HK-2 (cell line): ENCODE measurements at regions not wholly inside any gene's neighbourhood (a gene's known extent, or its start where the extent isn't known, plus 50 kb on each side); places are given as distances from the start of the nearest gene placed in this dataset.
"Not testable (repeated sequence)": the region's sequence is repeated elsewhere in the genome, so short reads cannot be mapped to it uniquely, and the experiment has no call there.

Experiments used
- DNase-seq: peaks from one replicate; pipeline ENCODE4 v3.0.0-alpha.2; 2018; ENCODE audit not compliant: unreplicated experiment

DNA sequence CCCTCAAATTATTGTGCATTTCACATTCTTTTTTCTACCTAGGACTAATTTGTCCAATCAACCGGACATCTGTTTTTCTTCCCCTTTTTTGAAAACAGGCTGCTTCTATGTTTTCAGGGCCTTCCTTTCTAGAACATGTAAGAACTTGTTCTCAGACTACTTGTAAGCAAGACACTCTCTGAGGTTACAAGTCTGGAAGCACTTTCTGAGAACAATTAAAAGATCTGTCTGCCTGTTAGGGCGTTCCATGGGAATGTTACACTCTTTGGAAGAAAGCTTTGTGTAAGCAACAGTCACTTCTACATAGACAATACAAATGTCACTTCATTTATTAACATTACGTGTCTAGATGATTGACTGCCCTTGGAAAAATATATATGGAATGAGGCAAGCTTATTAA, 50.9 kb upstream of the HSPB3 start:
- no peak for DNase-seq

GRCh38 chr5:54403885-54404416, 51.5 kb upstream of the HSPB3 start:
- no peak for DNase-seq

- no peak for DNase-seq
These were observed 52.4 kb upstream of the HSPB3 start for GRCh38 chr5:54403121-54403520.

DNA sequence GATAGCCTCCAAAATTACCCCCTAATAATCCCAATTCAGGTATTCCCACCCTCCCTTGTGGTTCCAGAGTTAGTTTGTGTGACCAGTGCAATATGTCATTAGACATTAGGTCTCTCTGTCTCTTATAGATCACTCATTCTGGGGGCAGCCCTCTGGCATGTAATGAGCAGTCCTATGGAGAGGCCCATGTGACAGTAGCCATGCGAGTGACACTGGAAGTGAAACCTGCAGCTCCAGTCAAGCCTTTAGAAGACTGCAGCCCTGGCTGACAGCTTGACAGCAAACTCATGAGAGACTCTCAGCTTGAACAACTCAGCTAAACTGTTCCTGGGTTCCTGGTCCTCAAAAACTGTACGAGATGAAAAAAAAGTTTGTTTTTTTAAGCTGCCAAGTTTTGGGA, 54.0 kb upstream of the HSPB3 start:
- no peak for DNase-seq

DNA sequence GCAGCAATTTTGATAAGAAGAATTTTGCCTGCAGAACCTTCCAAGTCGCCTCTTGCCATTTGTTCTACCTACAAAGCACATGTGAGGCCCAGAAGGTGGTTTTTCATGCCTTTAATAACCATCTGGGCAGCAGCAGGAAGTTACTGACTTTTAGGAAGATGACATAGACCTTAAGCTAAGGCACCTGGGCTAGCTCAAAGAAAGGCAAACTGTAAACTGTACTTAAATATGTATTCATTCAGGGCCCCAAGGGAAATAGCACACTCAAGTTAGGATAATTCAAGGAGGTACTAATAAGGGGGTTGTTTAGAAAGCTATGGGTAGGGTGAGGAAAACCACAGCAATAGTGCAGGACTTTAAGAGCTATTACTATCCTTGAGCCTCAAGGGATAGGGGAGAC, 57.3 kb upstream of the HSPB3 start:
- DNase-seq = no peak

GRCh38 chr5:54397420-54397819, 58.1 kb upstream of the HSPB3 start:
- no peak for DNase-seq

- DNase-seq = not testable (repeated sequence)
These were observed 62.5 kb upstream of the HSPB3 start for GRCh38 chr5:54393007-54393406.

DNA sequence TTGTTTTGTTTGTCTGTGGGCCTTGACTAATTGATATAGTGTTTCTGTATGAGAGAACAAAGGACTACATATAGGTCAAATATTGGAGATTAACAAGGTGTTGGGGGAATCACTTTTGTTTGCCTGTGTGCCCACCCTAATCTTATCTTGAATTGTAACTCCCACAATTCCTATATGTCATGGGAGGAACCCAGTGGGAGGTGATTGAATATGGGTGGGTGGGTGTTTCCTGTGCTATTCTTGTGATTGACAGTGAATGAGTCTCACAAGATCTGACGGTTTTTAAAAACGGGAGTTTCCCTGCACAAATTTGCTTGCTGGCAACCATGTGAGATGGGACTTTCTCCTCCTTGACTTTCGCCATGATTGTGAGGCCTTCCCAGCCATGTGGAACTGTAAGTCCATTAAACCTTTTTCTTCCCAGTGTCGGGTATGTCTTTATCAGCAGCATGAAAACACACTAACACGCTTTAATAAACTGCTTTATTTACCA, 64.9 kb upstream of the HSPB3 start:
- DNase-seq = no peak

DNA sequence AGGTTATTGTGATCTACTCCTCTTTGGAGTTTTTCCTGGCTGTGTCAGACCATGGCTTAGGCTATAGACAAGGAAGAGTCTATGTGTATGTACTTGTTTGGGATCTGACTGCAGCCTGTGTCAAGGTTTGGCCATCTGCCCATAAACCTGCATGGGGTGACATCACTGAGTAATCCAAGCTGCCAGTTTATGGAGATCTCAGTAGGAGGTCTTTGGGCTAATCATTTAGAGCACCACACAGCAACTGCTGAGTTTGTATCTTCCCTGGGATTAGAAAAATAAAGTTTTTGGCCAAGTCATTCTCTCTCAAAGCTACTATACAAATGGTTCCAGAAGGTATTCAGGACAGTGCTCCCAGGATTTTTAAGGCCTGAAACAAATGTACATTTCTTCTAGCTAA, 65.5 kb upstream of the HSPB3 start:
- peak; percentile 56 for DNase-seq

GRCh38 chr5:54389399-54389798, 66.1 kb upstream of the HSPB3 start:
- not testable (repeated sequence) for DNase-seq

DNA sequence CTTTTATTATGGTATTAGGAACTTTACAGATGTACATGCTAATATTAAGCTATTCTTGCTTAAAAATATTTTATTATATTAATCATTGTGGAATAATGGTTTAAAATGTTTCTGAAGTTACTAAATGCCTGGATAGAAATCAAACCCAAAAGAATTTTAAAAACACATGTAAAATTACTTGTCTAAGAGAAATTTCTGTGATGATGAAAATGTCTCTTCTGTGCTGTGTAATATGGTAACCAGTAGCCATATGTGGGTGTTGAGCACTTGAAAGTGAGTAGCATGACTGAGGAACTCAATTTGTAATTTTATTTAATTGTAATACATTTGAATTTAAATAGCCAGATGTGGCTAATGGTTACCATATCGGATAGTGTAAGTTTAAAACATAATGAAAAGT, 66.7 kb upstream of the HSPB3 start:
- DNase-seq = no peak

GRCh38 chr5:54388409-54388808, 67.1 kb upstream of the HSPB3 start:
- DNase-seq = no peak

DNA sequence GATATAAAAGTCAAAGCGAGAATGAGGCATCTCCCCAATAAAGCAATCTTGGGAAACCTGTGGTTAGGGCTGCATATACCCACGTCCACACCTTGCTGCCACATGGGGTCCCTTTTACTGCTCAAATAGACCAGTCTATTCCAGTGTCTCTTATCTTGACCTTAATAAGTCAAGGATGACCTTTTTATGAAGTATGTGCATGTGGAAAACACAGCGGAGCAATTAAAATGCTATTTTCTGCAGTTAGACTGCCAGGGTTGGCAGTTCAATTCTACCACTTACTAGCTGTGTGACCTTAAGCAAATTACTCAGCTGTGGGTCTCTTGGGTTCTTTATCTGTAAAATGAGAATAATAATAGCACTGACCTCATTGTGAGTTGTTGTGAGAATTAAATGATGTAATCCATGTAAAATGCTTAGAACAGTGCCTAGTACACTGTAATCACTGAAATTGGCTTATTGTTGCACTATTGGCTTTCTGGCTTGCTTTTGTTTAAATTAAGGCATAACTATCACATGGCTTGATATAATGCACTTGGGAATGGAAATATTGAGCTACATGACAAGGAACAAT, 67.8 kb upstream of the HSPB3 start:
- DNase-seq = no peak

DNA sequence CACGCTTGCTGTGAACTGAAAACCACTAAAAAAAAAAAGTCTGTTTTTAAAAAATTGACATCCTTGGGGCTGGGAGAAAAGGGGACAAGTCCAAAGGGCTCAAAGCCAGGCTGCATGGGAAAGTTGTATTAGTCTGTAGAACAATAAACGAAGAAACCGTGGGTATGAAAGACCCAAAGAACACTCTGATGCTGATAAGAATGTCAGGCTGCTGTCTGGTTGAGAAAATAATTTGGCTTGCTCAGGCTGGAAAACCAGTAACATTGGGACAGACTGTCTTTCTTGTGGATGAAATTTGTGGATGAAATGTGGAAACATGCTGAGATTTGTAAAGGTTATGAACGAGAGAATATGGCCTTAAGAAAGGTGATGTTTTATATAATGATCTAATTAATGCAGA, 68.5 kb upstream of the HSPB3 start:
- DNase-seq = no peak

DNA sequence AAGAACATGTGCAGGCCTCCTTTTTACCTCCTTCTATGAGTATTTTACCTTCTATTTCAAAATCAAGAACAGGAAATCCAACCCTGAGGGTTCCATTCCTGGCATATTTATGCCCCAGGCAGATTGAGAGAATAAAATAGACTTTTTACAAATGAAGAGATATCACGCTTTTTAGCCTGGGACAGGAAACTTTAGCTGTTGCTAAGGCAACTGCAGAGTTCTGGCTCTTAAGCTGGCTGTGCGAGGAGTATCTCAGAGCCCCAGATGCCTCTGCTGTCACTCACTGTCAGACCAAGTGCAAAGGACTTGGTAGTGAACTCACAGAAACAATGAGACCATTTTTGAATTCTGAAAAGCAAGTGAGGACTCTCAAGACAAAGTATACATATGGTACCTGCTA, 69.5 kb upstream of the HSPB3 start:
- no peak for DNase-seq

- DNase-seq = no peak
These were observed 71.1 kb upstream of the HSPB3 start for GRCh38 chr5:54384356-54384933.

DNA sequence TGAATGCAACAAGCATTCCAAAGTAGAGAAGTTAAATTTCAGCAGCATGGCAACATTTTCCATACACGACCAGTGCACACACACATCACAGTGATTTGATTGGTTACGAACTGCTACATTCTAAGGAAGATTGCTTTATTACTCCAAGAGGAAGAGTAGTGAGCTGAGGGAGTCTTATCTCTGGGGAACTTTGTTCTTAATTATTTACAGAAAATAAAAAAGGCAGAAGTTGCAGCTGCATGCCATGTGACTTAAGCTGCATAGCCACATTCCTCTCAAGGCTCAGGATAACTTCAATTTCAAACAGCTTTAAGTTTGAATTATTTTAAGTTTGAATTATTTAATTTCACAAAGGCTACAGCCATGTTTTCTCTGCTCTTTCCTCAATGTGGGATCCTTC, 71.6 kb upstream of the HSPB3 start:
- DNase-seq = no peak

- no peak for DNase-seq
These were observed 72.1 kb upstream of the HSPB3 start for GRCh38 chr5:54383225-54383901.

- not testable (repeated sequence) for DNase-seq
These were observed 70.9 kb upstream of the ARL15 start for GRCh38 chr5:54381319-54381718.

GRCh38 chr5:54379590-54379989, 69.2 kb upstream of the ARL15 start:
- DNase-seq = no peak

DNA sequence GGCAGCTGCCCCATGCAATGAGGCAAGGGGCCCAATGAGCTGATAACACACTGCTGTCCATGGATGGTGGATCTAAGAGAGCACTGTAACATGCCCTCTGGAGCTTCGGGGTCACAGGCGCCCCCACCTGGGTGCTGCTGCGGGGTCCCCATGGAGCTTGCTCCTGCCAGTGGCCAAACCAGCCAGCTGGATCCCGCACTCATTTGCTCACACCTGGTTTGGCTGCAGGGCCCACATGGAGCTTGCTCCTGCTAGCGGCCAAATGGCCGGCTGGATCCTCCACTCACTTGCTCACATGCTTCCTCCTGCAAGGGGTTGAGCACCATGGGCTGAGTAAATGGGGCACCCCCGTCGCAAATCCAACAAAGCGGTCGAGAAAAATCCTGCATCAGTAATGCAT, 68.3 kb upstream of the ARL15 start:
- no peak for DNase-seq

DNA sequence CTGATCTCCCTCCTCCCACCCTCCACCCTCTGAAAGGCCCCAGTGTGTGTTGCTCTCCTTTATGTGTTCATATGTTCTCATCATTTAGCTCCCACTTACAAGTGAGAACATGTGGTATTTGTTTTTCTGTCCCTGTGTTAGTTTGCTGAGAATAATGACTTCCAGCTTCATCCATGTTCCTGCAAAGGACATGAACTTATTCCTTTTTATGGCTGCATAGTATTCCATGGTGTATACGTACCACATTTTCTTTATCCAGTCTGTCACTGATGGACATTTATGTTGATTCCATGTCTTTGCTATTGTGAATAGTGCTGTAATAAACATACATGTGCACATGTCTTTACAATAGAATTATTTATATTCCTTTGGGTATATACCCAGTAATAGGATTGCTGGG, 67.0 kb upstream of the ARL15 start:
- not testable (repeated sequence) for DNase-seq

DNA sequence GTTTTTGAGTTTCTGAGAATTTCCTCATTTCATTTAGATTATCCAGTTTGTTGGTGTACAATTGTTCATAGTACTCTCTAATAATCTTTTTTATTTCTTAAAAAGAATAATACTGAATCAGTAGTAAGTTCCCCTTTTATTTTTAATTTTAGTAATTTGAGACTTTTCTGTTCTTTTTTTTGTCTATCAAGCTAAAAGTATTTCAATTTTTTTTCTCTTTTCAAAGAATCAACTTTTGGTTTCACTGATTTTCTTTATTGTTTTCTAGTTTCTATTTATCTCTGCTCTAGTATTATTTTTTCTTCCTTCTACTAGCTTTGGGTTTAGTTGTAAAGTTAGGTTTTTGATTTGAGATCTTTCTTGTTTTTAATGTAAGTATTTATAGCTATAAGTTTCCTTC, 60.6 kb upstream of the ARL15 start:
- DNase-seq = no peak
